OCI-LY1 (cell line): ENCODE measurements at regions not wholly inside any gene's neighbourhood (a gene's known extent, or its start where the extent isn't known, plus 50 kb on each side); places are given as distances from the start of the nearest gene placed in this dataset.

ENCODE experiments used
- H2AFZ ChIP-seq: fragments of 200-600 bp; sonication (generic), shearing (Covaris generic); 2 replicates; pipeline ENCODE4 v1.6.0; 2014; ENCODE audit warnings: antibody characterized with exemption, mild to moderate bottlenecking, low read length
- H3F3A ChIP-seq: fragments of 200-600 bp; sonication (generic), shearing (Covaris generic); 2 replicates; pipeline ENCODE4 v1.6.0; 2014; ENCODE audit warnings: mild to moderate bottlenecking, antibody characterized with exemption, low read length, moderate library complexity; ENCODE audit not compliant: insufficient read depth
- H3K27ac ChIP-seq: fragments of 200-600 bp; sonication (generic); 2 replicates; pipeline ENCODE4 v1.5.1; 2014; ENCODE audit warnings: low read length, mixed run types, mild to moderate bottlenecking, low read depth; ENCODE audit not compliant: poor library complexity, severe bottlenecking
- H3K27me3 ChIP-seq: fragments of 200-600 bp; sonication (generic); 2 replicates; pipeline ENCODE4 v1.6.0; 2014; ENCODE audit warnings: antibody characterized with exemption, mild to moderate bottlenecking, low read length, moderate library complexity; ENCODE audit not compliant: insufficient read depth
- H3K36me3 ChIP-seq: fragments of 200-600 bp; sonication (generic); 2 replicates; pipeline ENCODE4 v1.6.1; 2014; ENCODE audit warnings: mild to moderate bottlenecking, antibody characterized with exemption, low read length, moderate library complexity, mixed read lengths; ENCODE audit not compliant: insufficient read depth
- H3K4me1 ChIP-seq: fragments of 200-600 bp; sonication (generic); 2 replicates; pipeline ENCODE4 v1.5.1; 2014; ENCODE audit warnings: mild to moderate bottlenecking, low read length, moderate library complexity; ENCODE audit not compliant: insufficient read depth, severe bottlenecking
- H3K4me2 ChIP-seq: fragments of 200-600 bp; sonication (generic), shearing (Covaris generic); 2 replicates; pipeline ENCODE4 v1.6.1; 2014; ENCODE audit warnings: low read length
- H3K4me3 ChIP-seq: fragments of 200-600 bp; sonication (generic); 2 replicates; pipeline ENCODE4 v1.5.1; 2014; ENCODE audit warnings: low read length, low read depth, mild to moderate bottlenecking, mixed read lengths; ENCODE audit not compliant: poor library complexity, severe bottlenecking
- H3K79me2 ChIP-seq: fragments of 200-600 bp; shearing (Covaris generic); 2 replicates; pipeline ENCODE4 v1.6.1; 2016; ENCODE audit warnings: mixed run types, low read length, mixed read lengths; ENCODE audit not compliant: insufficient read depth
- H3K9ac ChIP-seq: fragments of 200-600 bp; sonication (generic), shearing (Covaris generic); 2 replicates; pipeline ENCODE4 v1.6.1; 2014; ENCODE audit warnings: mild to moderate bottlenecking, low read length, mixed read lengths
- H3K9me2 ChIP-seq: fragments of 200-600 bp; sonication (generic), shearing (Covaris generic); 2 replicates; pipeline ENCODE4 v1.6.1; 2014; ENCODE audit warnings: low read depth, mild to moderate bottlenecking, low read length, mixed read lengths
- H3K9me3 ChIP-seq: fragments of 200-600 bp; shearing (Covaris generic); 2 replicates; pipeline ENCODE4 v1.6.1; 2014; ENCODE audit warnings: low read length, mixed read lengths
- H4K20me1 ChIP-seq: fragments of 200-600 bp; sonication (generic), shearing (Covaris generic); 2 replicates; pipeline ENCODE4 v1.6.0; 2016; ENCODE audit warnings: mild to moderate bottlenecking, low read length; ENCODE audit not compliant: insufficient read depth
- CTCF ChIP-seq: fragments of 200-600 bp; sonication (generic), shearing (Covaris generic); IDR thresholded peaks from 2 replicates; pipeline ENCODE4 v1.5.1; 2017; ENCODE audit warnings: mild to moderate bottlenecking, antibody characterized with exemption, low read length, moderate library complexity, mixed read lengths
- EZH2 ChIP-seq: fragments of 200-600 bp; sonication (generic), shearing (Covaris generic); IDR thresholded peaks from 2 replicates; pipeline ENCODE4 v1.8.0; 2017; ENCODE audit warnings: borderline replicate concordance, mixed run types, mild to moderate bottlenecking, antibody characterized with exemption, low read length, moderate library complexity, mixed read lengths

- Histone ChIP-seq H3K4me3 (no peak overlapping the region), H4K20me1 (no peaks in the 10 kb centered on the region), H3K9me3 (no peaks in the 10 kb centered on the region), H3K9ac (no peak overlapping the region), H3F3A (no peaks in the 10 kb centered on the region), H3K27me3 (no peaks in the 10 kb centered on the region), H3K27ac (no peak overlapping the region), H2AFZ (no peak overlapping the region), H3K9me2 (no peaks in the 10 kb centered on the region), H3K4me1 (no peaks in the 10 kb centered on the region), H3K4me2 (no peak overlapping the region), H3K79me2 (no peaks in the 10 kb centered on the region), H3K36me3 (no peaks in the 10 kb centered on the region)
- TF ChIP-seq CTCF, result no peak
- no peak for TF ChIP-seq EZH2
Observed at GRCh38 chr12:111254106-111254505, 114.8 kb downstream of the PHETA1 start.

- no peaks in the 10 kb centered on the region for H3K79me2 ChIP-seq
- H3K9ac ChIP-seq, result no peak overlapping the region
- no peaks in the 10 kb centered on the region for H3K27me3 ChIP-seq
- H3K27ac ChIP-seq, result no peak overlapping the region
- H3K9me3 ChIP-seq, result no peaks in the 10 kb centered on the region
- no peaks in the 10 kb centered on the region for H3K4me1 ChIP-seq
- no peaks in the 10 kb centered on the region for H3F3A ChIP-seq
- H3K9me2 ChIP-seq, result no peaks in the 10 kb centered on the region
- no peak for TF ChIP-seq CTCF
- TF ChIP-seq EZH2, result no peak
- no peak overlapping the region for H3K4me2 ChIP-seq
- H3K36me3 ChIP-seq, result no peaks in the 10 kb centered on the region
- no peak overlapping the region for H3K4me3 ChIP-seq
- H2AFZ ChIP-seq, result no peak overlapping the region
- no peaks in the 10 kb centered on the region for H4K20me1 ChIP-seq
Observed at GRCh38 chr12:111253213-111253612, 115.7 kb downstream of the PHETA1 start.

DNA sequence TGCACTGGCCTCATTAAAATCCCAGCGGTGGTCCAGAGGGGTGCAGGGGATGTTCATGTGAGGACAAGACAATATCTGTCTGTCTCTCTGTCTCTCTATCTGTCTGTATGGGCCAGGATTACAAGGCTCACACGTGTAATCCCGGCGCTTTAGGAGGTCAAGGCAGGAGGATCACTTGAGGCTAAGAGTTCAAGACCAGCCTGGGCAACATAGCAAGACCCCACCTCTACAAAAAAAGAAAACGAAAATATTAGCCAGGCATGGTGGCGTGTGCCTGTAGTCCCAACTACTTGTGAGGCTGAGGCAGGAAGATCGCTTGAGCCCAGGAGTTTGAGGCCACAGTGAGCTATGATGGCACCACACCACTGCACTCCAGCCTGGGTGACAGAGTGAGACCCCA, 117.1 kb downstream of the PHETA1 start:
- no peak overlapping the region for H2AFZ ChIP-seq
- H3K27me3 ChIP-seq, result no peaks in the 10 kb centered on the region
- no peaks in the 10 kb centered on the region for H3K4me1 ChIP-seq
- H3K79me2 ChIP-seq, result no peaks in the 10 kb centered on the region
- no peak overlapping the region for H3K4me3 ChIP-seq
- H3K36me3 ChIP-seq, result no peaks in the 10 kb centered on the region
- no peak overlapping the region for H3K9ac ChIP-seq
- no peaks in the 10 kb centered on the region for H3K9me2 ChIP-seq
- H3K9me3 ChIP-seq, result no peaks in the 10 kb centered on the region
- no peak overlapping the region for H3K27ac ChIP-seq
- no peak overlapping the region for H3K4me2 ChIP-seq
- H4K20me1 ChIP-seq, result no peaks in the 10 kb centered on the region
- no peak for TF ChIP-seq EZH2
- no peak for TF ChIP-seq CTCF
- H3F3A ChIP-seq, result no peaks in the 10 kb centered on the region
